Chondrocyte (in vitro differentiated cells): ENCODE measurements at regions not wholly inside any gene's neighbourhood (a gene's known extent, or its start where the extent isn't known, plus 50 kb on each side); places are given as distances from the start of the nearest gene placed in this dataset.
"Not testable (repeated sequence)": the region's sequence is repeated elsewhere in the genome, so short reads cannot be mapped to it uniquely, and the experiment has no call there.

Source experiments
- DNase-seq: peaks from one replicate; pipeline ENCODE4 v3.0.0; 2021; ENCODE audit warnings: mixed read lengths, low spot score
- H3K27ac Mint-ChIP-seq: one replicate; pipeline ENCODE4 v1.8.0; 2021; ENCODE audit warnings: mild to moderate bottlenecking, moderate library complexity, mixed read lengths; ENCODE audit not compliant: unreplicated experiment
- H3K27me3 Mint-ChIP-seq: 2 replicates; pipeline ENCODE4 v1.8.0; 2021; ENCODE audit warnings: low read depth, mixed read lengths
- H3K36me3 Mint-ChIP-seq: 2 replicates; pipeline ENCODE4 v1.8.0; 2021; ENCODE audit warnings: low read depth, mixed read lengths
- H3K4me1 Mint-ChIP-seq: 2 replicates; pipeline ENCODE4 v1.8.0; 2021; ENCODE audit warnings: low read depth, mild to moderate bottlenecking, mixed read lengths
- H3K4me3 Mint-ChIP-seq: one replicate; pipeline ENCODE4 v1.8.0; 2021; ENCODE audit warnings: mild to moderate bottlenecking, moderate library complexity, mixed read lengths; ENCODE audit not compliant: unreplicated experiment
- H3K9me3 Mint-ChIP-seq: 2 replicates; pipeline ENCODE4 v1.8.0; 2021; ENCODE audit warnings: low read depth, mixed read lengths
- TF ChIP-seq, protein P1 (sequence below): fragments of 200-600 bp; sonication (generic); IDR thresholded peaks from 2 replicates; pipeline ENCODE4 v1.5.0; 2021; ENCODE audit warnings: antibody characterized with exemption, mild to moderate bottlenecking, moderate library complexity

DNA sequence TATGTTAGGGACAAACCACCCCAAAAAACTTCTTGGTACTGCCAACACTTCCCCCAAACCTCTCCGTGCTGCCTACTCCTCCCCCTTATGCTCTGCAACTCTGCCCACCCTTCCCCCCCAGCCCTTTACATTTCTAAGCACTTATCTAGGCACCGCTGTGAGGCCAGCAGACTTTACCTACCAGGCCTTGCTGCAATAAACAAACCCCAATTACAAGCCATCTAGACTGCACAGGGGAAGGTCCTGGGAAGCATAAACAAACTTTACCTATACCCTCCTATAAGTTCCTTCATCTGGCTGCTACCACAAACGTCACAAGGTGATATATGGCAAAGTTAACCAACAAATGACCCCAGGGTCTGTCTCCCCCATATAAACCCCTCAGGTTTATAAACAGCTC lies 259.4 kb upstream of the GULP1 start:
- H3K4me3 Mint-ChIP-seq, result no peak overlapping the region
- H3K36me3 Mint-ChIP-seq, result no peaks in the 10 kb centered on the region
- H3K4me1 Mint-ChIP-seq, result no peaks in the 10 kb centered on the region
- H3K27ac Mint-ChIP-seq, result no peak overlapping the region
- TF ChIP-seq, protein P1, sequence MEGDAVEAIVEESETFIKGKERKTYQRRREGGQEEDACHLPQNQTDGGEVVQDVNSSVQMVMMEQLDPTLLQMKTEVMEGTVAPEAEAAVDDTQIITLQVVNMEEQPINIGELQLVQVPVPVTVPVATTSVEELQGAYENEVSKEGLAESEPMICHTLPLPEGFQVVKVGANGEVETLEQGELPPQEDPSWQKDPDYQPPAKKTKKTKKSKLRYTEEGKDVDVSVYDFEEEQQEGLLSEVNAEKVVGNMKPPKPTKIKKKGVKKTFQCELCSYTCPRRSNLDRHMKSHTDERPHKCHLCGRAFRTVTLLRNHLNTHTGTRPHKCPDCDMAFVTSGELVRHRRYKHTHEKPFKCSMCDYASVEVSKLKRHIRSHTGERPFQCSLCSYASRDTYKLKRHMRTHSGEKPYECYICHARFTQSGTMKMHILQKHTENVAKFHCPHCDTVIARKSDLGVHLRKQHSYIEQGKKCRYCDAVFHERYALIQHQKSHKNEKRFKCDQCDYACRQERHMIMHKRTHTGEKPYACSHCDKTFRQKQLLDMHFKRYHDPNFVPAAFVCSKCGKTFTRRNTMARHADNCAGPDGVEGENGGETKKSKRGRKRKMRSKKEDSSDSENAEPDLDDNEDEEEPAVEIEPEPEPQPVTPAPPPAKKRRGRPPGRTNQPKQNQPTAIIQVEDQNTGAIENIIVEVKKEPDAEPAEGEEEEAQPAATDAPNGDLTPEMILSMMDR, result no peak
- DNase-seq, result no peak
- H3K9me3 Mint-ChIP-seq, result no peaks in the 10 kb centered on the region
- H3K27me3 Mint-ChIP-seq, result peaks cover 10% of the 10 kb centered on the region

DNA sequence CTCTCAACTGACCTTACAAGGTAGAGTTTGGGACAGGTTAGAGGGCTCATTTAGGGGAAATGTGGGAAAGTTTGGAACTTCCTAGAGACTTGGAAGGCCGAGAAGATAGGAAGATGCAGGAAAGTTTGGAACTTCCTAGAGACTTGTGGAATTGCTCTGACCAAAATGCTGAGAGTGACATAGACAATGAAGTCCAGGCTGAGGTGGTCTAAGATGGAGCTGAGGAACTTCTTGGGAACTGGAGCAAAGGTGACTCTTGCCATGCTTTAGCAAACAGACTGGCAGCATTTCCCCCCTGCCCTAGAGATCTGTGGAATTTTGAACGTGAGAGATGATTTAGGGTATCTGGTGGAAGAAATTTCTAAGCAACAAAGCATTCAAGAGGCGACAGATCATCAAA lies 258.9 kb upstream of the GULP1 start:
- no peak for DNase-seq
- H3K27me3 Mint-ChIP-seq, result peaks cover 10% of the 10 kb centered on the region
- TF ChIP-seq, protein P1, result no peak
- no peaks in the 10 kb centered on the region for H3K36me3 Mint-ChIP-seq
- H3K27ac Mint-ChIP-seq, result no peak overlapping the region
- H3K9me3 Mint-ChIP-seq, result no peaks in the 10 kb centered on the region
- no peaks in the 10 kb centered on the region for H3K4me1 Mint-ChIP-seq
- no peak overlapping the region for H3K4me3 Mint-ChIP-seq

DNA sequence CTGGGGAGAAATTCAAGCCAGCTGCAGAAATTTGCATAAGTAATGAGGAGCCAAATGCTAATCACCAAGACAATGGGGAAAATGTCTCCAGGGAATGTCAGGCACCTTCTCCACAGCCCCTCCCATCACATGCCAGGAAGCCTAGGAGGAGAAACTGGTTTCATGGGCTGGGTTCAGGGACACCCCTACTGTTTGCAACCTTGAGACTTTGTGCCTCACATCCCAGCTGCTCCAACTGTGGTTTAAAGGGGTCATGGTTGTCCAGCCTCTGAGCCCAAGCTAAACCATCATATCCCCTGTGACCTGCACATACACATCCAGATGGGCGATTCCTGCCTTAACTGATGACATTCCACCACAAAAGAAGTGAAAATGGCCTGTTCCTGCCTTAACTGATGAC lies 258.4 kb upstream of the GULP1 start:
- not testable (repeated sequence) for DNase-seq, H3K4me3 Mint-ChIP-seq, H3K4me1 Mint-ChIP-seq, H3K9me3 Mint-ChIP-seq, H3K27ac Mint-ChIP-seq, H3K36me3 Mint-ChIP-seq
- H3K27me3 Mint-ChIP-seq, result peaks cover 10% of the 10 kb centered on the region

DNA sequence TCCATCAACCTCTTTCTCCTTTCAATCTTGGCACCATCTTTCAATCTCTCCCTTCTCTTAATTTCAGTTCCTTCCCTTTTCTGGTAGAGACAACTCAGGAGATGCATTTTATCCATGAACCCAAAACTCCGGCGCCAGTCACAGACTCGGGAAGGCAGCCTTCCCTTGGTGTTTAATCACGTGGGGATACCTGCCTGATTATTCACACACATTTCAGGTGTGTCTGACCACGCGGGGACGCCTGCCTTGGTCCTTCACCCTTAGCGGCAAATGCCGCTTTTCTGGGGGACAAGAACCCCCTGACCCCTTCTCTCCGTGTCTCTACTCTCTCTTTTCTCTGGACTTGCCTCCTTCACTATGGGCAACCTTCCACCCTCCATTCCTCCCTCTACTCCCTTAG lies 257.6 kb upstream of the GULP1 start:
- not testable (repeated sequence) for H3K9me3 Mint-ChIP-seq, H3K27ac Mint-ChIP-seq, DNase-seq, H3K4me1 Mint-ChIP-seq, H3K4me3 Mint-ChIP-seq, H3K36me3 Mint-ChIP-seq
- H3K27me3 Mint-ChIP-seq, result peaks cover 10% of the 10 kb centered on the region

DNA sequence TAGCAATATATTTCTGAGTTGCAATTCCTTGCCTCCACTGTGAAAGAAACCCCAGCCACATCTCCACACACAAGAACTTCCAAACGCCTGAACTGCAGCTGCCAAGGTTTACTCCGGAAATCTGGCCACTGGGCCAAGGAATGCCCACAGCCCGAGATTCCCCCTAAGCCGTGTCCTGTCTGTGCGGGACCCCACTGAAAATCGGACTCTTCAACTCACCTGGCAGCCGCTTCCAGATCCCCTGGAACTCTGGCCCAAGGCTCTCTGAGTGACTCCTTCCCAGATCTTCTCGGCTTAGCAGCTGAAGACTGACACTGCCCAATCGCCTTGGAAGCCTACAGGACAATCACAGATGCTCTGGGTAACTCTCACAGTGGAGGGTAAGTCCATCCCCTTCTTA lies 256.3 kb upstream of the GULP1 start:
- DNase-seq, H3K9me3 Mint-ChIP-seq, H3K4me1 Mint-ChIP-seq, H3K27ac Mint-ChIP-seq, H3K36me3 Mint-ChIP-seq, H3K4me3 Mint-ChIP-seq: not testable (repeated sequence)
- peaks cover 10% of the 10 kb centered on the region for H3K27me3 Mint-ChIP-seq

DNA sequence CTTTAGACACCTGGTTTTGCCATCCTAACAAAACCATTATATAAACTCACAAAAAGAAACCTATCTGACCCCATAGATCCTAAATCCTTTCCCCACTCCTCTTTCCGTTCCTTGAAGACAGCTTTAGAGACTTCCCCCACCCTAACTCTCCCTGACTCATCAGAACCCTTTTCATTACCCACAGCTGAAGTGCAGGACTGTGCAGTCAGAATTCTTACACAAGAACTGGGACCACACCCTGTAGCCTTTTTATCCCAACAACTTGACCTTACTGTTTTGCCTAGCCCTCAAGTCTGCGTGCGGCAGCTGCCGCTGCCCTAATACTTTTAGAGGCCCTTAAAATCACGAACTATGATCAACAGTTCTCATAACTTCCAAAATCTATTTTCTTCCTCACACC lies 254.9 kb upstream of the GULP1 start:
- H3K27me3 Mint-ChIP-seq, result peaks cover 10% of the 10 kb centered on the region
- not testable (repeated sequence) for H3K36me3 Mint-ChIP-seq, H3K4me3 Mint-ChIP-seq, H3K27ac Mint-ChIP-seq, DNase-seq, H3K9me3 Mint-ChIP-seq, H3K4me1 Mint-ChIP-seq

DNA sequence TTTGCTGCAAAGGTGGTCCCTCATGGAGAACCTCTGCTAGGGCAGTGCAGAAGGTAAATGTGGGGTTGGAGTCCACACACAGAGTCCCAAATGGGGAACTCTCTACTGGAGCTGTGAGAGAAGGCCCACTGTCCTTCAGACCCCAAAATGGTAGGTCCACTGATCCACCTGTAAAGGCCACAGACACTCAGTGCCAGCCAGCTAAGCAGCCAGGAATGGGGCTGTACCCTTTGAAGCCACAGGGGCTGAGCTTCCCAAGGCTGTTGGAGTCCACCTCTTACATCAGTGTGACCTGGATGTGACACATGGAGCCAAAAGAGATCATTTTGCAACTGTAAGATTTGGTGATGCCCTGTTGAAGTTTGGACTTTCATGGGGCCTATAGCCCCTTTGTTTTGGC lies 252.4 kb upstream of the GULP1 start:
- Mint-ChIP-seq H3K4me1 (peaks cover 15% of the 10 kb centered on the region), H3K27ac (no peak overlapping the region), H3K27me3 (peaks cover 1% of the 10 kb centered on the region), H3K4me3 (no peak overlapping the region), H3K9me3 (no peaks in the 10 kb centered on the region), H3K36me3 (peaks cover 1% of the 10 kb centered on the region)
- TF ChIP-seq, protein P1, result no peak
- no peak for DNase-seq
